Activated T-cell treated with anti-CD3 and anti-CD28 coated beads, Interleukin-2, amount 50 U/mL, for 1 hour (primary cell): ENCODE measurements at regions not wholly inside any gene's neighbourhood (a gene's known extent, or its start where the extent isn't known, plus 50 kb on each side); places are given as distances from the start of the nearest gene placed in this dataset.

ENCODE experiments used
- DNase-seq: peaks from one replicate; pipeline ENCODE4 v3.0.0-alpha.2; 2020

- no peak for DNase-seq
Observed at GRCh38 chr14:101196795-101197590, 293.5 kb upstream of the RTL1 start.

DNA sequence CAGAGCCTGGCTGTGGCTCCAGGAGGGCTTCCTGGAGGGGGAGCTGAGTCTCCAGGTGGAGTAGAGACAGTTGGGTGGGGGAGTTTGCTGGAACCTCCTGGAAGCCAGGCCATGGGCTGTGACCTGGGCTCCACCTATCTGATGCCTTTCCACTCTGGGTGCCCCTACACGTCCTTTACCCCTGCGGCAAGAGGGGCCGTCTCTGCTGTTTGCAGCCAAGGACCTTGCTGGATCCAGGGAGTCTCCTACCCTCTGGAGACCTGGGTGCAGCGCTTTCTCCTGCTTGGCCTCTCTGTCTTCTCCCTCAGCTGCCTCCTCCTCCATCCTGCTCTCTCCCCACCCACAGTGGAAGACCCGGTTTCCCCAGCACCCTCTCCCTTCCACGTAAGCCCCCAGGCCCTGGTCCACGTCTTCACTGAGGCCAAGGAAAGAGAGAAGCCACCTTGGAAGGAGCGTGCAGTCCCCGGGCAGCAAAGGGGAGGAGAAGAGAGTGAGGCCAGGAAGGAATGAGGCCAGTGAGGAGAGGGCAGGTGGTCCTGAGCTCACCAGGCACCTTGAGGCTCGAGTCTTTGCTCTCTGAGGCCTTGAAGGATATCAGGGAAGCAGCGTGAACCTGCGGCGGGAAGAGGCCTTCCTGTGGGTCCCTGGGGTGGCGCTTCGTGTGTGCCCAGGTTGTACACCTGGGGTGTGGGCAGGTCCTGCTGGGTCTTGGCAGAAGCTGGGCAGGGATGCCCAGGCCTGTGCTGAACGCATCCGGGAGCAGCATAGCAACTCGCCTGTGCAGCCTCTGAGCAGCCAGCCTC lies 294.3 kb upstream of the RTL1 start:
- no peak for DNase-seq

- DNase-seq: no peak
Observed at GRCh38 chr14:101198398-101199027, 295.0 kb upstream of the RTL1 start.

DNA sequence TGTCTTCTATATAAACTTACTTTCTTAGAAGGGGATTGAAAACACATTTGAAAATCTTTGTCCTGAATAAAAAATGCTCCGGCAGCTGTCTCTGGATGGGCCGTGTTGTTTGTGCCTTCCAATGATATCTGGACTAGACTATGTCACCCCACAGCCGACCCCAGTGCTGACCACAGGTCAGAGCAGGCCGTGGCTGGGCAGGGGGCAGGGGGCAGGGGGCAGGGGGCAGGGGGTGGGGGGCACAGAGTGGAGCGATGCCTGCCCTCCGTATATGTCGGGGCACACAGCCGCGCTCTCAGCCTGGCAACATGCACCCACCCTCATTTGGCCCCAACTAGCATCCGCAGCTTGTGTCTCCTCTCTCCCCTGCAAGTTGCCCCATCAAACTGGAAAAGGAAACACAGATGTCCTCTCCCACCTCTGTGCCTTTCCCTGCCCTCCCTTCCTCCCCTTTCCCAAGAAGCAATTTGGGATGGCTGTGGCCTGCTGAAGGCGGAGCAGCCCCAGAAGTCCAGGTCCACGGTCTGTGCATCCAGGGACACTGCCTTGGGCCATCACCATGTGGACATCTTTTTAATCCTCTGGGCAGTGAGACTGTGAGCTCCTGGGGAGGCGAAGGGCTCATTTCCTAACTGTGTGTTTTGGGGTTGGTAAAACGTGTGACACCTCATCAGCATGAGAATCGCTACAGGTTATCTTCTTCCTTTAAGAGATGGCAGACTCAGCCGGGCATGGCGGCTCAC lies 295.7 kb upstream of the RTL1 start:
- no peak for DNase-seq

GRCh38 chr14:101200008-101200649 lies 296.6 kb upstream of the RTL1 start:
- no peak for DNase-seq

GRCh38 chr14:101200650-101201516 lies 297.4 kb upstream of the RTL1 start:
- no peak for DNase-seq

GRCh38 chr14:101201535-101202151 lies 298.1 kb upstream of the RTL1 start:
- DNase-seq: no peak

DNA sequence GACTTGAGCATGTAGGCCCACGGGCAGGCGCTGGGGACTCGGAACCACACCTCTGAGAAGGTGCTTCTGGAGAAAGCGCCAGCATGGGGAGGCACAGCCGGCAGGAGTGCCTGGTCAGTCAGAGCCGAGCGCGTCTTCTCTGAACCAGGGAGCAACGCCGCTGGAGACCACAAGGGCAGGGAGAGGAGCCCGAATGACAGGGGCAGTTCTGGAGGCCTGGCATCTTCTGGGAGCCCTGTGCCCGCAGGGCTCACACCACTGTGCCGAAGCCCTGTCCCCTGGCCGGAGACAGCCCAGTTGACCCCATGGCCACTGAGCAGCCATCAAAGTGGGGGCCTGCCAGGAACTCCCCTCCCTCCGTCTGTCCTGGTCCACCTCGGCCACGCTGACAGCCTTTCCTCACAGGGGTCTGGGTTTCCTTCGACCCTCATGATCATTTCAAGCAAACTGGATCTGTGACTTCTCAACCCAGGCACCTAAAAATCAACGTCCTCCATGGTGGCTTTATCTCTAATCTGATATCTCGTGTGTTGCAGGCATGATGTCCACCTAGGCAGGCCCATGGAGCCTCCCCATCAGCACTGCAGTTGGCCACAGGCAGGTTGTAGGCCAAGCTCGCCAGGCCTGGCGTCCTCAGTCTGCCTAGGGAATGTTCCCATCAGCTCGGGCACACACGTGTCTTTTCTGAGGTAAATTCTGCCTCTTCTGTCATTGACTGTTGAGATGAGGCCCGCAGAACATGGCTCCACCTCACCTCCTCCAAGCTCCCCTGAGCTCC lies 299.3 kb upstream of the RTL1 start:
- no peak for DNase-seq

GRCh38 chr14:101206556-101206955 lies 303.0 kb upstream of the RTL1 start:
- DNase-seq: no peak

DNA sequence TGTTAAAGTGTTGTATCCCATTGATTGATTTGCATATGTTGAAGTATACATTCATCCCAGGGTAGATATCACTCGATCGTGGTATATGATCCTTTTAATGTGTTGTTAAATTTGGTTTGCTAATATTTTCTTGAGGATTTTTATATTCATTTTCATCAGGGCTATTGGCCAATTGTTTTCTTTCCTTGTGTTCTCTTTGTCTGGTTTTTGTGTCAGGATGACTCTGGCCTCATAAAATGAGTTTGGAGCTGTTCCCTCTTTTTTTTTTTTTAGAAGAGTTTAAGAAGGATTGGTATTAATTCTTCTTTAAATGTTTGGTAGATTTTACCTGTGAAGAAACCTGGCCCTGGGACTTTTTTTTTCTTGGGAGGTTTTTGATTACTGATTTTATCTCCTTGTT lies 303.5 kb upstream of the RTL1 start:
- DNase-seq: no peak

DNA sequence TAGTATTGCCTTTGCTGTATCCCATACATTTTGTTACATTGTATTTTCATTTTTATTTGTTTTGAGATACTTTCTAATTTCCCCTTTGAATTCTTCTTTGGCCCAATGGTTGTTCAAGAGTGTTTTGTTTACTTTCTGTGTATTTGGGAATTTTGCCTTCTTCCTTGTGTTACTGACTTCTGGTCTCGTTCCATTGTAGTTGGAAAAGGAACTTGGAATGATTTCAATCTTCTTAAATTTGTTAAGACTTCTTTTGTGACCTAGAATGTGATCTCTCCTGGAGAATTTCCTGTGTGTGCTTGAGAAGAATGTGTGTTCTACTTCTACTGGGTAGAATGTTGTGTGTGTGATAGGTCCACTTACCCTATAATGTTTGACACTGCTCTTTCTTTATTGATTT lies 304.4 kb upstream of the RTL1 start:
- DNase-seq: no peak

DNA sequence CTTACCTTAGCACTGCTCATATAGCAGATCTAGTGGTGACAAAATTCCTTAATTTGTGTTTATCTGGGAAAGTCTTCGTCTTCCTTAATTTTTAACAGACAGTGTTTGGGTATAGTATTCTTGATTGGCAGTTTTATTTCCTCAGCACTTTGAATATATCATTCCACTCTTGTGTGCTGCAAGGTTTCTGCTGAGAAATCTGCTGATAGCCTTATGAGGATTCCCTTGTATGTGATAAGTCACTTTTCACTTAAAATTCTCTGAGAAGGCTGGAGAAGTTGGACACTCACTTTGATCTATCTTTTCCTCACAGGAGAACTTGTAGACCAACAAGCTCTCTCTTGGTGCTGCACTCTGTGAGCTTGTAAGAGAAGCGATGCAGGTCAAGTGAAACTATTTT lies 306.1 kb upstream of the RTL1 start:
- DNase-seq: no peak

GRCh38 chr14:101215266-101215665 lies 311.7 kb upstream of the RTL1 start:
- no peak for DNase-seq

DNA sequence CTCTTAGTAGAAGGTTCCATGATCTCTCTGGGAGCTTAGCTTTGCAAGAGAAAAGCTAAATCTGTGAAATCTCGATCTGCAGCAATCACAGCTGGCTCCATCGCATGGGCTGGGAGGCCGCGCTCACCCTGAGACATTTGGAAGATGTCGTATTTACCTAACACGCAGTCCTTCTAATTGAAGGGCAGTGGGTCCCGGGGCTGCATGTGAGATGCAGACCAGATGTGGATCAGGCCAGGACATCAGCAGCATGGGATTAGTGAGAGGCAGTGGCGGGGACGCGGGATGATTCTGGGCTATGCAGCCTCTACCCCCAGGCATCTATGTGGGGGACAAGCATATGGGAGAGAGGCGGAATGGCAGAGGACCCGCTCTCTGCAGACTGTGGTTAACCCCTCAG lies 312.4 kb upstream of the RTL1 start:
- DNase-seq: no peak

- DNase-seq: no peak
Observed at GRCh38 chr14:101216366-101217079, 313.0 kb upstream of the RTL1 start.

DNA sequence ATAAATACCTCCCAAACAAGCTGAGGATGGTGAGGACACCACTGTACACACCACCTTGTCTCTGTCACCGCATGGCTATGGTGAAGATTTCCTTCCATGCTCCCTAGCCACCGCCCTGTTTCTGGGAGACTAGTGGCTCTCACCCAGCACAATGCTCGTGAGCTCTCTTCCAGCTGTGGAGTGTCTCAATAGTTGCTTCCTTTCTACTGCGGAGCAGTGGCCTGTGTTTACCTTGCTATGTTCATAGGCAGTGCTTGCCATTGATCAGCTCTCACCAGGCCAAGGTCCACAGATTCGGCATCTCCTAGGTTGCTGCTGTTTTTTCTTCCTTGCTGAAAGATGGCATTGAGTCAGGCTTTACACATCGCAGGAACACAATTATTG lies 313.6 kb upstream of the RTL1 start:
- DNase-seq: no peak

GRCh38 chr14:101217616-101218371 lies 314.3 kb upstream of the RTL1 start:
- DNase-seq: no peak

GRCh38 chr14:101219896-101220703 lies 316.6 kb upstream of the RTL1 start:
- DNase-seq: no peak
